Hematopoietic multipotent progenitor cell treated with erythropoietin and hydrocortisone succinate and interleukin-3 and kit ligand, for 8 days (in vitro differentiated cells): ENCODE measurements at regions not wholly inside any gene's neighbourhood (a gene's known extent, or its start where the extent isn't known, plus 50 kb on each side); places are given as distances from the start of the nearest gene placed in this dataset.
"Not testable (repeated sequence)": the region's sequence is repeated elsewhere in the genome, so short reads cannot be mapped to it uniquely, and the experiment has no call there.

ENCODE experiments used
- DNase-seq: peaks from one replicate; pipeline ENCODE4 v3.0.0-alpha.2; 2015

DNA sequence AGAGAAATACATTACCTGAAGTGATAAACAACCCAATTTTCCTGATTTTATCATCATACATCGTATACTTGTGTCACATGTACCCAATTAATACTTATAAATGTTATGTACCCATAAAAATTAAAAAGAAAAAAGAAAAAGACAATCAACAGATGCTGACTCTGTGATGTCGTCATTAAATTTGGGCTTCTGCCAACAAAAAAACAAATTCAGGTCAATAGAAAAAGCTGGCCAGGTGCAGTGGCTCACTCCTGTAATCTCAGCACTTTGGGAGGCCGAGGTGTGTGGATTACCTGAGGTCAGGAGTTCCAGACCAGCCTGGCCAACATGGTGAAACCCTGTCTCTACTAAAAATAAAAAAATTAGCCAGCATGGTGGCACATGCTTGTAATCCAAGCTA, 174.4 kb downstream of the ZIC4 start:
- DNase-seq = not testable (repeated sequence)

DNA sequence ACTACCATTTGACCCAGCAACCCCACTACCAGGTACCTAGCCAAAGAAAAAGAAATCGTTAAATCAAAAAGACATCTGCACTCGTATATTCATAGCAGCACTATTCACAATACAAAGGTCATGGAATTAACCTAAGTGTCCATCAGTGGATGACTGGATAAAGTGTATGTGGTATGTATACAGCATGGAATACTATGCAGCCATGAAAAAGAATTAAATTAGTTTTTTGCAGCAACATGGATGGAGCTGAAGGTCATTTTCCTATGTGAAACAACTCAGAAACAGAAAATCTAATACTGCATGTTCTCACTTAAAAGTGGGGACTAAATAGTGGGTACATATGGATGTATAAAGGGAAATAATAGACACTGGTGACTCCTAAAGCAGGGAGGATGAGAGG, 175.2 kb downstream of the ZIC4 start:
- no peak for DNase-seq

DNA sequence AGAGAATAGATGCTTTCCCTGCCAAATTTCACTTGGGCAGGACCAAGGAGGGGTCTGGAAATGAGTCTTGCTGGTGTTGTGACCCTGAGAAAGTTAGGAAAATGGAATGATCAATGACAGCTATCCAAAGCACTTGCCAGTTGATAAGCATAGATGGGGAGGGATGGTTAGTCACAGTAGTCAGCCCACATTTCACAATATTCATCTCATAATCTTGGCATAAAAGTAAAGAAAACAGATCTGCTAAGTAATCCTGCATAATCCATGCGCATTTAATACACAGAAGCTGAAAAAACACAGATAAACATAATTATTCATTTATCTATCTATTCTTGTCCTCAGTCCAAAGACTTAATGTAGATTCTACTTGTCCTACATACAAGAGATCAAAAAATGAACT, 184.1 kb downstream of the ZIC4 start:
- DNase-seq = no peak

DNA sequence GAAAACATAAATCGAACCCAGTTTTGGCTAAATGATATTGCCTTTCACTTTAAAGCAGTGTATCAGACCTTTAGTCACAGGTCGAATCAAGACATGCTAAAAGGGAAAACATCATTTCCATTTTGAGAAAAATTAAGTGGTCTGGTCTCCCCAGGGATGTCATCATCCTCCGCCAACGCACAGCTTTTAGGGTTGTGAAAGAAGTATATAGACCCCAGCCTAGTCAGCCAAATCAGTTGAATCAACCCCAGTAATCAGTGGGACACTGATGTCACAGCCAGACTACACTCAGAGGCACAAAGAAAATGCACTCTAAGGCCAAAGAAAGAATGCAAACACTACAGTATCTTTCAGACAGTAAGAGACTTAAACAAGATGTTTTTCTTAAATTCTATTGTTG, 187.4 kb downstream of the ZIC4 start:
- no peak for DNase-seq

DNA sequence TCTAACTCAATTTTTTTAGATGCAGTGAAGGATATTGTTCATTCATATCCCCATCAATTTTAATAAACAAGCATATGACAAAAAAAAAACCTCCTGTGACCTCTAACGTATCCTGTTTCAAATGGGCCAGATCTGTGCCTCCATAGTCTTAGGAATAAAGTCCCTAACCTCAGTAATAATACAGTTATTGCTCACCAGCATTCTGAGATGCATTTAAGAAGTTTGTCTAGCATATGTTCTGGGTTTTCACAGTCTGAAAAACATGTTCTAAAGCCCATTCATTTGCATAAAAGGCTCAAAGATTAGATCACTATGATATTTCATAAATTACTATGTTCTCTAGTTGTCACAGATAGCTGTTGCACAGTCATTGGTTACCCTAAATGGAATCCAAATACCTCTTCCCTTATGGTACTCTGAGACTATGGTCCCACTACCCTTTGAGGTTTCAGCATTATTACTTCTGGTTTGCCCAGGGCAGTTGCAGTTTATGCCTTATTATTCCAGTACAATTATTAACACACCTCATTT, 190.1 kb downstream of the ZIC4 start:
- DNase-seq = no peak

DNA sequence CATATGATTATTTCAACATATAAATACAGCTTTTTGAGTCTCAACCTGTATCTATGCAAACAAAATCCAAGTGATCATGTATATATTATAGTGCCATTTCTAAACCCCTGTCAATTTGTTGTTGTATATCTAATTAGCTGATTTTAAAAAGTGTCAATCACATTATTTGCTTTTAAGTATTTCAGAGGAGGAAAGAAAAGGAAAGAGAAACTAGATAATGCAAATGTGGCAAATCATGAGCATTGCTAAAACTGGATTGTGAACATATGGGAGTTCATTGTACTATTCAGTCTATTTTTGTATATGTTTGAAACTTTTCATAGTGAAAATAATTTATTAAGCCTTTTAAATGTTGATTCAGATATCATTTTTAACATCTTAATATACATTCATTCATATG, 190.7 kb downstream of the ZIC4 start:
- DNase-seq = no peak

DNA sequence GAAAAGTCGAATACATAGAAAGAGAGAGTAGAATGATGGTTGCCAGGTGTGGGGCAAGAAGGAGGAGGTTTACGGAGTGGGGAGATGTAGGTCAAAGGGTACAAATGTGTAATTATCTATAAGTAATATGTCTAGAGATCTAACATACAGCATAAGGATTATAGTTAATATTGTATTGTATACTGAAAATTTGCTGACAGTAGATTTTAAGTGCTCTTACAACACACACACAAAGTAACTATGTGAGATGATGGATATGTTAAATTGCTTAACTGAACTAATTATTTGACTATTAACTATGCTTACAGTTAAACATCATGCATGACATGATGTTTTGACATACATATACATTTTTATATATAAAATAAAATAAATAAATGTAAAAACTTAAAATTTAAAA, 192.7 kb downstream of the ZIC4 start:
- no peak for DNase-seq

DNA sequence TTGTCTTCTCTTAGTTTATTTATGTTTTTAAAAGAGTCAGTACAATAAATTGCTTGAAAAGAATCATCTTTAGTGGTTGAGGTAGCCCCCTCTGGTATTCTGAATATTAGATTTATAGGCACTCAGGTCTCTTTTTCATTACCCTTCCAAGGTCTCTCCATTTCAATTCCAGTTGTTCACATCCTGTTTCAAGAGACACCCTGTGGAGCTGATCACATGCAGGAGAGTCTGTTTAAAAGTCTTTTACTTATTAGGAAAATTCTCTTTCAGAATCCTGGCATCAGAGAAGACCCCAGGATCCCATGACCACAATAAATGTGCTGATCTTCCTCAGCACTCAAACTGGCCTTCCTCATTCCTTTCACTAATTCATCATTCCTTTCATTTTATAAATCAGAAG, 195.7 kb downstream of the ZIC4 start:
- DNase-seq = no peak

DNA sequence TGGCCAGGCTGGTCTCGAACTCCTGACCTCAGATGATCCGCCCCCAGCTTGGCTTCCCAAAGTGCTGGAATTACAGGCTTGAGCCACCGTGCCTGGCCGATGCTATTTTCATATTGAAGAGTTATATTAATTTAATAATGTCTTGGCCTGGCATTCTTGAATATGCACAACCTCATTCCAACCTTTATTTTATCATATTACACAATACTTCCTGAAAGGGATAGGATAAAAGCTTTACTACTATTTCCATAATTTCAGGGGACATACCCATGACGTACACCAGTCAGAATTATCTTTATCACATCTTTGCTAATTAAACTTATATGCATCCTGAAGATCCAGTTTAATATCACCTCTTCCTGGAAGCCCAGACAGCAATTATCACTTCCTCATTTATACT, 205.3 kb downstream of the ZIC4 start:
- no peak for DNase-seq

DNA sequence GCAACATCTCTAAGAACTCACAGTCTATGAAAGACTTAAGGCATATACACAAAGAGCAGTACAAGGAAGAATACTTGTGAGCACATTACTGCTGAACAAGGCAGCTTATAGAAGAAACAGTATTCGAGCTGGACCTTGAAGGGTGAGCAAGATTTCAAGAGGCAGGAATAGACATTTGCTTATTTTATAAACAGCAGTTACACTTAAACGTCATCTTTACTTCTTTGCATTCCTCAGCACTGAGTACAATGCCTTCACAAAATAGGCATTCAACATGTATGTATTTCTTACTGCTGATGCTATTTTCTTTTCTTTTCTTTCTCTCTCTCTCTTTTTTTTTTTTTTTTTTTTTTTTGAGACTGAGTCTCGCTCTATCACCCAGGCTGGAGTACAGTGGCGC, 205.8 kb downstream of the ZIC4 start:
- DNase-seq = no peak

DNA sequence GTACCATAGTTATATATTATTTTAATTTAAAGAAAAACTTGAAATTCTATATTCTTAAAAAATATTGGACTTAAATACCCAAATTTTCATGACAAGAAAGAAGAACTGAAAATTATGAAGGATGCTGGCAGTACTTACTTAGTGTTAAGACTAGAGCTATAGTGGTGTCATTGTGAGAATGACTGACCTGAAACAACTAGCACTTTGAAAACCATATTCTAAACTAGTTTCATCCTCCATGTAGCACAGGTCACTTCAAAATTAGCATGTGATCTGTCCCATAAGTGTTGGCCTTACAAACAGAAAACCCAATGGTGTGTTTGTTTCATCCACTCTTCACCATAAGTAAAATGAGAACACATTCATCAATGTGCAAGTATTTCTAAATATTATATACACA, 208.6 kb downstream of the ZIC4 start:
- no peak for DNase-seq

DNA sequence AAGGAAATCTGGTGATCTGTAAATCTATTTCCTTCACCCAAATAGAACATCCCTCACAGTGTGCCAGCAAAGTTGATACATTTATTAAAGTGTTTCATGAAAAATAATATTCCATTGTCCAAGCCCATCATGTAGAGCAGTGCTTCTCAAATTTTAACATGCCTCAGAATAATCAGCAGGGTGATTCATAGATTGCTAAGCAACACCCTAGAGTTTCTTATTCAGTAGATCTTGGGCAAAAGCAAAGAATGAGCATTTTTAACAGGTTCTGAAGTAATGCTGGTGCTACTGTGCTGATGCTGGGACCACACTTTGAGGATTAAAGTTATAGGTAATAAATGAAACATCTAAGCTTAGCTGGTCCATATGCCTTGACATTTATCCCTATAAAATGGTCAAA, 210.5 kb downstream of the ZIC4 start:
- DNase-seq = no peak

DNA sequence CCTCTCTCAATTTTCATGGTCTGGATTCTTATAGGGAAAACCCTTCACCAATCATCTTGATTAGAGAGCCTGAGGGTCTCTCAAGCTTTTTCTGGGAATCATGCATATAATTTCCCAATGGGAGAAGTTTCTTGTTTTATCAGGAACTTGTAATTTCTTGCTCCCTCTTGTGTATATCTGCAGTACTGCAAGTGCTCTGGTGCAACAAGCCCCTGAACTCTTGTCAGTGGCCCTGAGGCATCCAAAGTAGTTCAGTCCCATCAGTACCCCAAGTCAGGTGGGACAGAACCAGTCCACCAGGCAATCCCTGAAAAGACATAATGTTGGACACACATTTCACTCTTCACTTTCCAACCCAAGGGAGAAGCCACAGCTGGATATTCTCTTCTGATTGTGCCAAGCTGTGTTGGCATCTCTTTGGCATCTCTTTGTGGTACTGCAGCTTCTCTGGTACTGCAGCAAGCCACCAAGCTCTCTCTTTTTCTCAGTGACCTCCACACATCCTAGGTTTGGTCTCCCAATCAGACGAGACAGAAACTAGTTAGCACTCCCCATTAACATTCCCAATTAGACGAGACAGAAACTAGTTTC, 214.5 kb downstream of the ZIC4 start:
- peak; percentile 54 for DNase-seq

DNA sequence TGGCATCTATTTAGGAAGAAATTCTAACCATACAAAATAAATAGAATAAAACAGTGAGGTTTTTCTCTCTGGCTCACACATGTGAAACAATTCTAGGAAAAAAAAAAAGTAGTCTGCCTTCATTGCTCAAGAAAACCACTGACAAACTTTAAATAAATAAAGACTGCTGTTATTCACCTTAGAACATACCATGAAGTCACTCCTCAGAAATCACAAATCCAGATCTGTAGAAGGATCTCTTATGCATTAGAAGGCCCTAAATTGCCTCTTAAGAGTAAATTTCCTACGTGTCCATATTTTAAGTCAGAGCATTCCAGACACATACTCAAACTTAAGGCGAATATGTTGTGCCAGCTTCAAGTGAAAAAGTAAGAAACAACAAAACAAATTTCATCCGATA, 217.3 kb downstream of the ZIC4 start:
- DNase-seq = no peak

DNA sequence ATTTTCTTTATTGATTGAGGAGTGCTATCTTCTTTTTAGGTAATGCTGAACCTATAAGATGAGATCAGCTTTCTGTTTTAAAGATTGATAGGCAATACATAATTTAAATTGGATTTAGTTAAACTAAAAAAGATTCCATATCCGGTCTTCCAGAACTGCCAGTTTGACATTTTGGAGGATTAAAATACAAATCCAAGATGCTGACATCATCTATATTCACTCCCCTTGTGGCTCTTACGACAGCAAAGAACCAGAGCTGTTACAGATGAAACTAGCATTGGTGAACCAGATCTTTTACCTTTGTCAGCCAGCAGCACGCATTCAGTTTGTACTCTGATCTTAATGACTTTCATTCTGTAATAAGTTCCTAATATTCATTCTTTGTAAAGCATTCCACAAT, 218.7 kb downstream of the ZIC4 start:
- no peak for DNase-seq

DNA sequence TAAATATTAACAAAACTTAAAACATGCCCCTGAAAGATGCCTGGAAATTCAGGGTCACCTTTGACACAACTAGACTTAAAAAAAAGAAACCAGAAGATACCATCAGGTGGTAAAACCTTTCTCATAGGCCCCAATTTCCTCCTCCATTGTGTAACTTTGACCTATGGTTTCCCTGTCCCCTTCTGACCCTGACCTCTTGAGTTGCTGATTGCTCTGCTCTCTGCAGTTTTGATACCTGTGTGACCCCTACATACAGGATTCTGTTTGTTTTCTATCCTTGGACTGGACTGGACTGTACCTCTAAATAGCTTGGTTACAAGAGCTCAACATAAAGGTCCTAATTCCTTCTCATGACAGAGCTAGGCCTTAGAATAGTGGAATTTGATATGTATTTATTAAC, 220.6 kb downstream of the ZIC4 start:
- no peak for DNase-seq

DNA sequence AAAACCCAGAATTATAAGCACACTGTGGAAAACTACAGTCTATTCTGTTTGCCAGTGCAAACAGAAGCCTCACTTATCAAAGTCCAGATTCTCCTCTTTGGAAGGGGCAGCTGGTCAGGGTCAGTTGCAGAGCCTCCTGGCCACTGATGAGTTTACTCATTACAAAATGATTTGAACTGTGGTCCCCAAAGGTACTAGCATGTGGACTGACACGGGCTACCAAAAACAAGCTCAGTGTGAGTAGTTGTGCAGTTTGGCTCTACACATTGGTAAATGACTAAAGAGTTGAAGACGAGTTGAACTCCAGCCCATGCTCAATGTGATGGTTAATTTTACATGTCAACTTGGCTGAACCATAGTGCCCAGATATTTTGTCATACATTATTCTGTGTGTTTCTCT, 221.5 kb downstream of the ZIC4 start:
- DNase-seq = no peak

DNA sequence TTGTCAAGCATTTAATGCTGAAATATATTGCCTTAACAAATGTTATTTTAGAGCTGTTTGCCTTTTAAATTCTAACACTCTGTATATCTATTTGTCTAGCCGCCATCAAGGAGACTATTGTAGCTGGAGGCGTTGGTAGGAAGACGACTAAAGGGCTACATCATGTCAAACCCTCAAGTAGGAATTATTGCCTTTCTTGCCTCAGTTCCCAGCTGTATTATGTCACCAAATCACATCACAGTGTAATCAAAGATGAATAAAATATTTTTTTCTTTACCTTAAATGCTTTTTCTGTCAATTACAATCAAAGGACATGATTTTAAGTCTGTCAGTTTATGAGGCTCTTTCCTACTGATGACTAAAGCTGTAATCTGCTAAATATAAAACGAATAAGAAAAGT, 233.1 kb downstream of the ZIC4 start:
- no peak for DNase-seq

DNA sequence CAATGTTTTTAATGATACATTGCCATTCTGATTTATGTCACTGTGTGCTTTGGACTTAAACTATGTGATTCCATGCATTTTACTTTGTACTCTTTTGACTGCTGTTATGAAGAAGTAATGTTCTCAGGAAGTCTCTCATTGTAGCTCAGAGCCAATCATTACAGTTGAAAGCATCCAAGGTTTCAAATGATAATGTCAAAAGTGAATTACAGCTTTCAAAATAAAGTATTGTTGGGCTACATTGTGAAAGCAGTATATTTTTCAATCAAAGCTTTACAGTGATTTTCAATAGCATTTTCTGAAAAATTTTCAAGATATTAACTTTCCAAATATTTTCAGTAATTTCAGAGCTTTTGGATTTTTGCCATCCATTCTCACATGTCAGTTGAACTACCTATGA, 243.6 kb downstream of the ZIC4 start:
- DNase-seq = no peak

DNA sequence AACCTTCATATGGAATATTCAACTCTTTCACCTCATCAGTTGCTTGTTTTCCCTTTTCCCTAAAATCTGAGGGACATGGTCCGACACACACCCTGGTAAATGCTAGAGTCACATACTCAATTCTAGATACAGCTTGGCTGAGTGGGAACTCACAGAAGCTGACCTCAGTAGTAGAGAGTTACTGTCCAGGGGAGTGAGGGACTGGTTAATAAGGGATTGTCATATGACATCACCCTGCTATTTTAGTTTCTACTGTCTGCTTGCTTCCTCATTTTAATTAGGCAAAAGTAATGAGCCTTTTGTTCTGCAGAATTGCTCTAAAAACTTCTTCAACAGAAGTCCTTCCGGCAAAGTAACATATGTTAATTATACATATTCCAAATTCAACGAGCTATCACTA, 244.5 kb downstream of the ZIC4 start:
- no peak for DNase-seq

DNA sequence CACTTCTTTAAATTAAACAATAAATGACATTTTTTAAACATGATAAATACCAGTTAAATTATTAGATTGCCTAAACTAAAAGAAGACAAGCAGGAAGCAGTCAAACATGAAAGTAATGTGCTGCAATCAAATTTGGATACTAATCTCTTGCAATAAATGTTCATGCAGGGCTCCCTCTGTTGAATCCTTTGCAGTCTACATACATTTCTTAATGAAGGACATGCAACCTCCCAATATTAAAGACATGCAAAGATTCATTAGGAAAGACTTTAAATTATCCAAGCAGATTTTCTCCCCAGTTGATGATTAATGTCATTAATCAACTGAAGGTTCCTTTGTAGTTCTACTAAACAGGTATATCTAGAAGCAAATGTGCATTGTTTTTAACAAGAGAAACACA, 245.4 kb downstream of the ZIC4 start:
- DNase-seq = no peak

DNA sequence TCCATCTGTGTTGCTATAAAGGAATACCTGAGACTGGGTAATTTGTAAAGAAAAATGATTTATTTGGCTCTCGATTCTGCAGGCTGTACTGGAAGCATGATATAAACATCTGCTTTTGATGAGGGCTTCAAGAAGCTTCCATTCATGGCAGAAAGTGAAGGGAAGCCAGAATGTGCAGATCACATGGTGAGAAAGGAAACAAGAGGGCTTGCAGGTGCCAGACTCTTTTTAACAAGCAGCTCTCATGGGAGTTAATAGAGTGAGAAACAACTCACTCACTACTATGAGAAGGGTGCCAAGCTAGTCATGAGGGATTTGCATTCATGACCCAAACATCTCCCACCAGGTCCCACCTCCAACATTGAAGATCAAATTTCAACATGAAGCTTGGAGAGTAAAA, 247.2 kb downstream of the ZIC4 start:
- DNase-seq = no peak

DNA sequence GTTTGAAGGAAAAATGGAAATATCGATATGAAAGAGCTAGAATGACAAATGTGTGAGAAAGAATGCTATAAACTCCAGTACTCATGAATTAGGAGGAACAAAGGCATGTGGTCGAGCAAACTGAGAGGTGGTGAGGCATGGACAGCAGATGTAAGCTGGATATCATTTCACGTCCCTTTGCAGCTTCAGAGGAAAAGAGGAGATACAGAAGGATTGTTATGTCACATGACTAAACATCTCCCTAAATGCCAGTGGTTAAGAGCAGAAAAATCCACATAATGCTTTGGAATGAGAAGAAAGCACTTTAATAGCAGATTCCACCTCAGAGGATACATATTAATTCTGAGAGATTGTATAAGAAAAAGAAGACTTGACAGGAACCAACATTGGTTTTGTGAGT, 248.7 kb downstream of the ZIC4 start:
- no peak for DNase-seq

DNA sequence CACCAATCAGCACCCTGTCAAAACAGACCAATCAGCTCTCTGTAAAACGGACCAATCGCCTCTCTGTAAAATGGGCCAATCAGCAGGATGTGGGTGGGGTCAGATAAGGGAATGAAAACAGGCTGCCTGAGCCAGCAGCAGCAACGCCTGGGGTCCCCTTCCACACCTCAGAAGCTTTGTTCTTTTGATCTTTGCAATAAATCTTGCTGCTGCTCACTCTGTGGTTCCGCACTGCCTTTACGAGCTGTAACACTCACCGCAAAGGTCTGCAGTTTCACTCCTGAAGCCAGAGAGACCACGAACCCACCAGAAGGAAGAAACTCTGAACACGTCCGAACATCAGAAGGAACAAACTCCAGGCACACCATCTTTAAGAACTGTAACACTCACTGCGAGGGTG, 251.4 kb downstream of the ZIC4 start:
- DNase-seq = not testable (repeated sequence)

DNA sequence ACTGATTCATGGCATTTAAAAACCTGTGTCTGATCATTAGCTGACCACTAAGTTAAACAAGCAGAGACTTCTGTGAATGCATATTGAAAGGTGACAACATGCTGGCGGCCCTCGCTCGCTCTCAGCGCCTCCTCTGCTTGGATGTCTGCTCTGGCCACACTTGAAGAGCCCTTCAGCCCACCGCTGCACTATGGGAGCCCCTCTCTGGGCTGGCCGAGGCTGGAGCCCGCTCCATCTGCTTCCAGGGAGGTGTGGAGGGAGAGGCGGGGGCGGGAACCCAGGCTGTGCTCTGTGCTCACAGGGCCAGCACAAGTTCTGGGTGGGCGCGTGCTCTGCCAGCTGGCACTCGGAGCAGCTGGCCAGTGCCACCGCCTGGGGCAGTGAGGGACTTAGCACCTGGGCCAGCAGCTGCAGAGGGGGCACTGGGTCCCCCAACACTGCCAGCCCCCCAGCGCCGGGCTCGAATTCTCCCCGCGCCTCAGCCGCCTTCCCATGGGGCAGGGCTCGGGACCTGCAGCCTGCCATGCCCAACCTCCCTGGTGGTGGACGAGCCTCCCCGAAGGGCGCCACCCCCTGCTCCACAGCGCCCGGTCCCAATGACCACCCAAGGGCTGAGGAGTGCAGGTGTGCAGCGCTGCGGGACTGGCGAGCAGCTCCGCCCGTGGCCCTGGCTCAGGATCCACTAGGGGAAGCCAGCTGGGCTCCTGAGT, 252.4 kb downstream of the ZIC4 start:
- no peak for DNase-seq
